Neural crest cell (in vitro differentiated cells): ENCODE measurements at regions not wholly inside any gene's neighbourhood (a gene's known extent, or its start where the extent isn't known, plus 50 kb on each side); places are given as distances from the start of the nearest gene placed in this dataset.

ENCODE experiments used
- DNase-seq: peaks from one replicate; pipeline ENCODE4 v3.0.0; 2021; ENCODE audit warnings: low read depth, mixed read lengths, low spot score
- H3K27ac Mint-ChIP-seq: one replicate; pipeline ENCODE4 v1.8.0; 2021; ENCODE audit warnings: mild to moderate bottlenecking, mixed read lengths; ENCODE audit not compliant: unreplicated experiment
- H3K27me3 Mint-ChIP-seq: 2 replicates; pipeline ENCODE4 v1.8.0; 2021; ENCODE audit warnings: low read depth, mild to moderate bottlenecking, mixed read lengths
- H3K36me3 Mint-ChIP-seq: 2 replicates; pipeline ENCODE4 v1.8.0; 2021; ENCODE audit warnings: low read depth, mild to moderate bottlenecking, mixed read lengths
- H3K4me1 Mint-ChIP-seq: 2 replicates; pipeline ENCODE4 v1.8.0; 2021; ENCODE audit warnings: mixed read lengths
- H3K4me3 Mint-ChIP-seq: one replicate; pipeline ENCODE4 v1.8.0; 2021; ENCODE audit warnings: mild to moderate bottlenecking, mixed read lengths
- H3K9me3 Mint-ChIP-seq: 2 replicates; pipeline ENCODE4 v1.8.0; 2021; ENCODE audit warnings: mixed read lengths
- CTCF ChIP-seq: fragments of 200-600 bp; sonication (generic); conservative IDR thresholded peaks from 2 replicates; pipeline ENCODE4 v1.5.0; 2021; ENCODE audit warnings: antibody characterized with exemption, mild to moderate bottlenecking

- Mint-ChIP-seq H3K27ac (no peak overlapping the region), H3K4me1 (peaks cover 10% of the 10 kb centered on the region), H3K36me3 (no peaks in the 10 kb centered on the region), H3K4me3 (no peak overlapping the region), H3K9me3 (no peaks in the 10 kb centered on the region), H3K27me3 (peaks cover 1% of the 10 kb centered on the region)
- no peak for TF ChIP-seq CTCF
- no peak for DNase-seq
Observed at GRCh38 chr22:34743110-34743751, 322.7 kb upstream of the ISX start.

GRCh38 chr22:34760276-34761008, 305.5 kb upstream of the ISX start:
- no peak for DNase-seq
- H3K4me1 Mint-ChIP-seq = no peaks in the 10 kb centered on the region
- H3K4me3 Mint-ChIP-seq = no peak overlapping the region
- peaks cover 41% of the 10 kb centered on the region for H3K27me3 Mint-ChIP-seq
- no peaks in the 10 kb centered on the region for H3K36me3 Mint-ChIP-seq
- no peak for TF ChIP-seq CTCF
- H3K27ac Mint-ChIP-seq = no peak overlapping the region
- peaks cover 5% of the 10 kb centered on the region for H3K9me3 Mint-ChIP-seq

- DNase-seq = no peak
- TF ChIP-seq CTCF = no peak
- no peaks in the 10 kb centered on the region for H3K36me3 Mint-ChIP-seq
- no peak overlapping the region for H3K4me3 Mint-ChIP-seq
- no peak overlapping the region for H3K27ac Mint-ChIP-seq
- peaks cover 40% of the 10 kb centered on the region for H3K27me3 Mint-ChIP-seq
- H3K9me3 Mint-ChIP-seq = peaks cover 5% of the 10 kb centered on the region
- no peaks in the 10 kb centered on the region for H3K4me1 Mint-ChIP-seq
Observed at GRCh38 chr22:34761111-34761510, 304.8 kb upstream of the ISX start.

GRCh38 chr22:34763496-34763895, 302.5 kb upstream of the ISX start:
- no peak for DNase-seq
- Mint-ChIP-seq H3K4me3 (no peak overlapping the region), H3K27ac (no peak overlapping the region), H3K4me1 (no peaks in the 10 kb centered on the region), H3K27me3 (peaks cover 32% of the 10 kb centered on the region), H3K36me3 (no peaks in the 10 kb centered on the region), H3K9me3 (no peaks in the 10 kb centered on the region)
- TF ChIP-seq CTCF = no peak

- Mint-ChIP-seq H3K36me3 (no peaks in the 10 kb centered on the region), H3K4me1 (no peaks in the 10 kb centered on the region), H3K4me3 (no peak overlapping the region), H3K27me3 (peaks cover 23% of the 10 kb centered on the region), H3K9me3 (no peaks in the 10 kb centered on the region), H3K27ac (no peak overlapping the region)
- no peak for TF ChIP-seq CTCF
- DNase-seq = no peak
Observed at GRCh38 chr22:34765115-34765514, 300.8 kb upstream of the ISX start.
